NCI-H146 treated with DMSO at 0.1 percent for 48 hours (cell line): ENCODE measurements at regions not wholly inside any gene's neighbourhood (a gene's known extent, or its start where the extent isn't known, plus 50 kb on each side); places are given as distances from the start of the nearest gene placed in this dataset.
A peak's percentile ranks its signal among the peaks of the same experiment; 100 is the strongest.

Experiments used
- DNase-seq: peaks from one replicate; lab custom pipeline; 2025; ENCODE audit not compliant: unreplicated experiment; lab: John Stamatoyannopoulos, UW

- DNase-seq = no peak
Observed at GRCh38 chr18:5646739-5647138, 102.9 kb upstream of the EPB41L3 start.

- DNase-seq = no peak
Observed at GRCh38 chr18:5643288-5643687, 99.5 kb upstream of the EPB41L3 start.

- no peak for DNase-seq
Observed at GRCh38 chr18:5640939-5641338, 97.1 kb upstream of the EPB41L3 start.

- DNase-seq = no peak
Observed at GRCh38 chr18:5639131-5639530, 95.3 kb upstream of the EPB41L3 start.

- DNase-seq = no peak
Observed at GRCh38 chr18:5632041-5632440, 88.2 kb upstream of the EPB41L3 start.

DNA sequence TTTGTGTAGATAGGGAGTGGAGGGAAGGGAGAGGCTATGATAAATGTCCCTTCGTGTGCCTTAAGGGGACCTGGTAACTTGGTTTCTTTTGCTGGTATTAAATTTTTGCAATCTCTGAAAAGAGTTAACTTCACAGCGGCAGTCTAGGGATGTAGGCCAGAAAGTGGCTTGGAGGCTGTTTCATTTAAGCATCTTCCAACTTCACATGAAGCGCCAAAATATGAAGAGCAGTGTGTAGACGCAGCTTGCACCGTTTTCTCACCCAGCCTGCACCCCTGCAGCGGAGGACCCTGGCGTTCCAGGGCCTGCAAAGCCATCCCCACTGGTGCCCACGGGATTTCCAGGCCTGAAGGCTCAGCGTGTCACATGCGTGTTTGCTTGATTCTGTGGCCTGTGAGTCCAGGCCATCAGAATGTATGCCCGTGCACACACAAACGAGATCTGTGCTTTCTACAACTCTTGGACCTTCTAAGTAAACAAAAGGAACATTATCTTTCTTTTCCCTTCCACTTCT, 87.2 kb upstream of the EPB41L3 start:
- DNase-seq = no peak

DNA sequence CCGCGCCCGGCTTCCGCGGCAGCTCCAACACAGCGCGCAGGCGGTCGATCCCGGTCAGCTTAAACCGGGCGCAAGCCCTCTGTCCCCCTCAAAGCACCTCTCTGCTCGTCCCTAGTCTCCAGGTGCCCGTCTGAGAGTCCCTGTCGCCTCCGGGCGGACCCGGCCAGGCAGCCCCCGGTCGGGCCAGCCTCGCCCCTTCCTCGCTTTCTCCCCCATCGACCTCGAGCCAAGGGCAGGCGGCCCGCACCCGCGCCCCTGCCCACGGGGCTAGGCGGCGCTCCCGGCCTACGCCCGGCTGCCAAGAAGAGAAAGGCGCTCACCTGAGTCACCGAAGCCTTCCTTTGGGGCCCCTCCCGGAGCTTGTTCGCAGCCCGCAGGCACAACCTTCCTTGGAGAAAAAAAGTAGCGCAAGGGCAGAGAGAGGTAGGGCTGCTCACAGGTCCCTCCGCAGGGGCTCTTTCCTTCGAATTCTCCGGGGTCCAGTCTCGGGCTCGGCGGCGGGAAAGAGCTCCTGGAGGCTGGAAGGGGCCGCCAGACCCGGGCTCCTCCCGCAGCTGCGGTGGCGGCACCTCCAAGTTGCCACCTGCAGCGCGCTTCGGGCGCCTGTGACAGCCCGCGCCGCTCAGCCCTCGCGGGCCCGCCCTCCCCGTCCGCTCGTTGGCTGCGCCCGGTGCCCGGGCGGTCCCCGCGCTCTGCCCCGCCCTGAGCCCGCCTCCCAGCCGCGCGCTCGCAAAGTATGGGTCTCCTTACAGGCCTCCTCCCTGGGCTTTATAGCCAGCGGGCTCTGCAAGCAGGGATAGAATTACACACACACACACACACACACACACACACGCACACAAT, 86.5 kb upstream of the EPB41L3 start:
- DNase-seq = peak; percentile 36

DNA sequence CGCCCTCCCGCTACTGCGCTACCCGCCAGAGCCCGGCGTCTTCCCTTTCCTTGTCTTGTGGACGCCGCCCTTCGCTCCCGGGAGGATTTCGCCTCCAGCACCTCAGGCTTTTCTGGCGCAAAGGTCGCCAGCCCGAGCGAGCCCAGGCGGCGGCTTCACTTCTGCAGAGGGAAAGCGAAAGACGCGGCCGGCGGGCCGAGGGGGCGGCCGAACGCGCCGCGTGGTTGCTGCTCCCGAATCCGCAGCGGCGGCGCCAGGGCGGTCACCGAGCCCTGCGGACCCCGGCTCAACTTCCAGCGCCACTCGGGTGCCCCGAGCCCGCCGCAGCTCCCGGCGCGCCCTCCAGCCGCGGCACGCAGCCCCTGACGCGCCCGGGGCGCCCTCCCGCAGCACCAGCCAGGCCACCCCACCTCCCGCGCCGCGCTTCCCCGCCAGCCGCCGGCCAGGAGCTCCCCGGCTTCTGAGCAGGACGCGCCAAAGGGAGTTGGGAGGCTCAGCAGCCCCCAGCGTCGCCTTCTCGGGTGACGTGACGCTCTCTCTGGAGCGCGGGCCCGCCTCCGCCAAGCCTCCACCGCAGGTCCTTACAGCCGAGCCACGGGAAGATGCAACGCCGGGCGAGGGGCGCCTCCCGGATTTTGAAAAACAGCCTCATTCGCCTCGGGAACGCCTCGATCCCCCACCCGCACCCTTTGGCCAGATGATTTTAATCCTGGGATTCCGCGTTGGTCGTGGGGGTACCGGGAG, 84.9 kb upstream of the EPB41L3 start:
- DNase-seq = no peak

- DNase-seq = no peak
Observed at GRCh38 chr18:5627776-5628511, 84.1 kb upstream of the EPB41L3 start.

- no peak for DNase-seq
Observed at GRCh38 chr18:5626130-5626880, 82.5 kb upstream of the EPB41L3 start.

- DNase-seq = no peak
Observed at GRCh38 chr18:5625076-5625475, 81.3 kb upstream of the EPB41L3 start.

GRCh38 chr18:5622905-5623304, 79.1 kb upstream of the EPB41L3 start:
- no peak for DNase-seq

GRCh38 chr18:5620289-5620688, 76.5 kb upstream of the EPB41L3 start:
- DNase-seq = no peak

DNA sequence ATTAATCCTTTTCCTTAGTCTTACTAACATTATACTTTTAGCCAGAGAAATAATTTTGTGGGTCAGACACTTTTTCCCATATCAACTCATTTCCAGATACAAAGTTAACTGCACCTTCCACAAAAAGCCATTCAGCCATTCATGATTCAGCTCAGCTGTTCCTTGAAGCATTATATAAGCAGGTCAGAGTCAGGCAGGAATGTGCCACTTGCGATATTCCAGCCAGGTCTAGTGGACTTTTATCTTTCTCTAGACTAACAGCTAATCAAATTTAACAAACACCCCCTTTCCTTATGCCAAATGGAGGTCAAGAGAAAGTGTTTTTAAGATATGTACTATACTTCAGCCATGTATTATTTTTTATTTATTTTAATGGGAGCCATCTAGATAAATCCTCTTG, 75.6 kb upstream of the EPB41L3 start:
- no peak for DNase-seq

- no peak for DNase-seq
Observed at GRCh38 chr18:5618047-5618688, 74.4 kb upstream of the EPB41L3 start.

DNA sequence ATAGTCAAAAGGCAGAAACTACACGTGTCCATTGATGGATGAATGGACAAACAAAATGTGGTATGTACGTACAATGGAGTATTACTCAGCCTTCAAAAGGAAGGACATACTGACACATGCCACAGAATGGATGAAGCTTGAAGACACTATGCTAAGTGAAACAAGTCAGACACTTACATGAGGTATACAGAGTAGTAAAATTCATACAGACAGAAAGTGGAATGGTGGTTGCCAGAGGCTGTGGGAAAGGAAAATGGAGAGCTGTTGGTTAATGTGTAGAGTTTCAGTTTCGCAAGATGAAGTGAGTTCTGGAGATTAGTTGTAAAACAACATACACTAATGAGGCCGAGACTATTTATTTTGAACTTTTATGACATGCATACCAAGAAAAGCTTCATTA, 67.4 kb upstream of the EPB41L3 start:
- DNase-seq = no peak

DNA sequence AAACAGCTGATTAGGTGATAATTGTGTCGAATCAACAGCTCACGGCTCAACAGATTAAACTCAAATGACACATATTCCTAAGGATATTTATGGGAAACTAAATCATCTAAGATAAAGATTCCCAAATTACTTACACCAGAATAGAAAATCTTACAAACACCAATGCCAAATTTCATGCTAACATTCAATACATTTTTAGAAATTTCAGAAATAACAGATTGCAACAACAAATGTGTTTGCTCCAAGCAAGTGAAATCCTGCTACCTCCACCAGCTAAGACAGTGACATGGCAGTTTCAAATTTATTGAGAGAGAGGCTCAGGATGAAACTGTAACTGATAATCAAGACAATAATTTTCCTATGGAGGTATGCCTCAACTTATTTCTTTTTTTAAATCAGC, 65.0 kb upstream of the EPB41L3 start:
- no peak for DNase-seq

GRCh38 chr18:5606951-5607350, 63.2 kb upstream of the EPB41L3 start:
- no peak for DNase-seq

GRCh38 chr18:5604778-5605177, 61.0 kb upstream of the EPB41L3 start:
- DNase-seq = no peak

DNA sequence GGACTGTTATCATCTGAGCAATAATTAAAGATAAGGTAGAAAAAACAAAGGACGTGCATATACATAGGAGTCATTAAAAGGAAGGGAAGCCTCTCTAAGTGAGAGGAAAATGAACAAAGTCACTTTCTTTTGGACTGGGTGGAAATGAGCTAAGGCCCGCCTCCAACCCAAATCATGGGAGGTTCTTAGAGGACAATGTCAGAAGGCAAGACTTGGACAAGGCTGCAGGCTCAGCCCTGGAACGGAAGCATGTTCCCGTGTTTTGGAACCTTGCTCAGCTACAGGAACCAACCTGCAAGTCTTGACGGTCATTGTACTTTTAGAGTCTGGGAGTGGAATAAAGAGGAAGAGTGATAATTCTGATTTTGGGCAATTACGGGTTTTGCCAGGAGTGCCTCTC, 59.4 kb upstream of the EPB41L3 start:
- DNase-seq = no peak
